ENCODE measurements at regions not wholly inside any gene's neighbourhood (a gene's known extent, or its start where the extent isn't known, plus 50 kb on each side); places are given as distances from the start of the nearest gene placed in this dataset.
A peak's percentile ranks its signal among the peaks of the same experiment; 100 is the strongest.
"Not testable (repeated sequence)": the region's sequence is repeated elsewhere in the genome, so short reads cannot be mapped to it uniquely, and the experiment has no call there.

DNA sequence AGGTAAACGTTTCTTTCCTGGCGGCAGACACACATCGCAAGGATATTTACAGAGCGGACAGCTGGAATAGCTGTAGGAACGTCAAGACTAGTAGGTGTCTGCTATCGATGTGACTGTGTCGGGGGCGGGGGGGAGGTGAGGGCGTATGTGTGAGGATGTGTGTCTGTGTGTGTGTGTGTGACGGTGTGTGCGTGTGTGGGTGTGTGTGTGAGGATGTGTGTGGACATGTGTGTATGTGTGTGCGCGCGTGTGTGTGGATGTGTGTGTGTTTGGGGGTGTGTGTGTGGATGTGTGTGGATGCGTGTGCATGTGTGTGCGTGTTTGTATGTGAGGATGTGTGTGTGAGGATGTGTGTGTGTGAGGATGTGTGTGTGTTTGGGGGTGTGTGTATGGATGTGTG is 55.4 kb downstream of the PNMA6F start:
- not testable (repeated sequence) for H3K4me3 Mint-ChIP-seq; H3K36me3 Mint-ChIP-seq (ENCODE audit: low read depth); DNase-seq; H3K27me3 Mint-ChIP-seq (ENCODE audit: low read depth, poor library complexity); H3K27ac Mint-ChIP-seq; H3K4me1 Mint-ChIP-seq; H3K9me3 Mint-ChIP-seq

DNA sequence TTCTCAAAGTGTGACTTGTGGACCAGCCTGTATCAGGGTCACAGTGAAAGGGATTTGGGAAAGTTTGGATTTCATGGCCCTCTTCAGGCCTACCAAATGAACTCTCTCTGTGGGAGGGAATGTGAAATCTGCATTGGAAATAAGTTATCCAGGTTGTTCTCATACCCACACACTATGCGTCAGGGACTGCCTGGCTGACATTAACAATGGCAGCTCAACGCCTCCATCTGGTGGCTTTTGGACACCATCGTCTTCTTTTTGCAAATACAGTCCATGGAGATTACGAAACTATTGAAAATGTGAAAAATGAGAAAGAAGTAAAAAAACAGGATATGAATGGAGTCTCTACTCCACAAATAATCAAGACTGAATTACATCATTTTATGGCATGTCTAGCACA is 61.1 kb downstream of the PNMA6F start:
- not testable (repeated sequence) for H3K36me3 Mint-ChIP-seq (ENCODE audit: low read depth); H3K9me3 Mint-ChIP-seq; H3K4me1 Mint-ChIP-seq; DNase-seq; H3K27ac Mint-ChIP-seq; H3K4me3 Mint-ChIP-seq; H3K27me3 Mint-ChIP-seq (ENCODE audit: low read depth, poor library complexity)

DNA sequence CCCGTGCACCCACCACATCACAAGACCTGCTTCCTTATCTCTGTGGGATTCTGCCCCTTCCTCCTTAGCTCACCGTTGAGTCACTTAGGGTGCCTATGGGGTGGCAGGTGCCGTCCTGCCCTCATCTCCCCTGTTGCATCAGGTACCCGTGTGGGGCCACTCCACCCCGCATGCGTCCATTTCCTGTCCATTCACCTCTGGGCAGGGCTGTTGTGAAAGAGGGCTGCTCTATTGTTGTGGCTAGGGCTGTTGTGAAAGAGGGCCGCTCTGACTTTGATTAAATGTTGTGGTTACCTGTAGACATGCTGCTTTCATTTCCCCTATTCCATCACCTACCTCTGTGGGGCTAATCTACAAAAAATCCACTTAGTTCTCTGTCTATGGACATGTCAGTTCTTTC is 68.3 kb downstream of the PNMA6F start:
- H3K4me1 Mint-ChIP-seq; DNase-seq; H3K36me3 Mint-ChIP-seq (ENCODE audit: low read depth); H3K4me3 Mint-ChIP-seq; H3K27ac Mint-ChIP-seq; H3K9me3 Mint-ChIP-seq; H3K27me3 Mint-ChIP-seq (ENCODE audit: low read depth, poor library complexity): not testable (repeated sequence)

DNA sequence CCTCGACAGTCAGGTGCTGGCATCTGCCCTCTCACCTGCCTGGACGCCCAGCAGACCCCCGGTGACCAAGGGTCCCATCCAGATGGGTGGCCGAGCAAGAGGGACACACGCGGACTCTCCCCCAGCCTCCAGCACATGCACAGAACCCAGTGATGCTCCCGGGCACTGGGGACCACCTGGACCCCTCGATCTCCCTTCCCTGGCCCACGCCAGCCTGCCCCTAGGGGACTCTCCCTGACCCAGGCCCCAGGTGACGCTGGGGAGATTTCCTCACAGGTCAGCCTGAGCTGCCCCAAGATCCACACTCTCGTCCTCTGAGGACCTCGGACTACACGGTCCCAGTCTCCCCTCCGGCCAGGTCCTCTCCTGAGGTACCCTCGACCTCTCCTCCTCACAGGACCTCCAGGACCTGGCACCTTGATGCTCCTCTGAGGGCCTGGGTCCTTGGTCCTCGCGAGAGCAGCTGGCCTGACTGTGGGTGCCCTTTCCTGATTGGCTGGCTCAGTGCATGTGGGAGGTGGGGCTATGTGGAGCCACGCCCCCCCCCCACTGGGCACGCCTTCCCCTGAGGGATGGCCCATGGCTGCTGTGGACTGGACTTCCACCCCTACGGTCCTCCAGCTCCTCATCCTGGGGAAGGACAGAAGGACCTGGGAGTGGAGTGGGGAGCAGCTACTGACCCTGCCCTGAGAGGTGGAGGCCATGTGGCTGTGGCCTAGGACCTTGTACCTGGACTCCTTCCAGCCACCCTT is 69.0 kb downstream of the PNMA6F start:
- H3K9me3 Mint-ChIP-seq; H3K27ac Mint-ChIP-seq; H3K4me1 Mint-ChIP-seq; H3K4me3 Mint-ChIP-seq; H3K27me3 Mint-ChIP-seq (ENCODE audit: low read depth, poor library complexity); H3K36me3 Mint-ChIP-seq (ENCODE audit: low read depth); DNase-seq: not testable (repeated sequence)

DNA sequence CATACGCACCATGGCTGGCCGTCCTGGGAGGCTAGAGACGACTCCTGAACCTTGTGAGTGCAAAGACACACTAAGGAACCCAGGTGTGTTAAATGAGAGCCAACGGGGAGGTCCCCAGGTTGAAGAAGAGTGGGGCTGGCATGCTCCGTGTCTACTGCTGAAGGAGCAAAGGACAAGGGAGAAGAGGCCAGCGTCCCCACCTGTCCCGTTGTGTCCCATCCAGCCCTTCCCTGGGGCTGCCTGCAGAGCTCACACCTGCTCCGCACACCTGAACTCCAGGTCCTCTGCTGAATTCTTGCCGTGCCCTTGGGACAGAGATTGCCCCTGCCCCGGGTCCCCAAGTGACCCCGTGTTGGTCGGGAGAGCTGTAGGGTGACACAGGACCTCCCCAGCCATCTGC is 69.6 kb downstream of the PNMA6F start:
- not testable (repeated sequence) for H3K4me1 Mint-ChIP-seq; H3K4me3 Mint-ChIP-seq; H3K9me3 Mint-ChIP-seq; H3K36me3 Mint-ChIP-seq (ENCODE audit: low read depth); H3K27me3 Mint-ChIP-seq (ENCODE audit: low read depth, poor library complexity); DNase-seq; H3K27ac Mint-ChIP-seq

DNA sequence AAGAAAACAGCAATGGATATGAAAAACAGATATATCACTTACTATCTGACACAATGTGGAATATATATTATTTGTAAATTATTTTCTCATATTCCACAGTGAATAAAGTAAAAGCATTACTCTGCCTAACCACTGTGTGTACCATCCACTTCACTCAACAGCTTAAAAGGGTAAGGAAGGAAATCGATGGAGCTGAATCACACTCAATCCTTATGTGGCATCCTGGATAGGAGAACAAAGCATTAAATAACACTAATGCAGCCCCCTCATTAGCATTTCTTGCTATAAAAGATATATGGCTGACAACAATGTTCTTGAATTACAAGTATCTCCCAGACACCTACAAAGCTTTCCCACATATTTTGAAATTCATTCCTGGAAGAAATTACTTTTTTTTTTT is 70.8 kb downstream of the PNMA6F start:
- H3K4me1 Mint-ChIP-seq; H3K9me3 Mint-ChIP-seq; H3K36me3 Mint-ChIP-seq (ENCODE audit: low read depth); DNase-seq; H3K4me3 Mint-ChIP-seq; H3K27me3 Mint-ChIP-seq (ENCODE audit: low read depth, poor library complexity); H3K27ac Mint-ChIP-seq: not testable (repeated sequence)

DNA sequence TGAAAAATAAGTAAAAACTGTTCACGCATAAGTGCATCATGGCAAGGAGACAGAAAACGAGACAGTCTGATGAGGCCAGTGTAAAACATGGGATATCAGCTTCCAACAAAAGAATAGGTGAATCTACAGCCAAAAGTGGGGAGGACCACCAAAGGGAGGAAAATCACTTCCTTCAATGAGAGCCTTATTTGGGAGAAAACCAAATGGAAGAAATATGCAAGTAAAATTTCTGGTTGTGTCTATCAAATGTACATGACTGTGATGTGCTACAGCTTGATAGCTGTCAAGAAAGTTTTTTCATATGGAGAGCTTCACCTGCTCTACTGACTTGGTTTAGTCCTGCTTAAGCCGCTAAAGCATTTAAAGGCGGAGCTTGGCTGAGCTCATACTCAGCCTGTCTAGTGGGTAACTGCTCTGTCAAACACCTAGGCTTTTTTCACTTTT is 66.2 kb downstream of the MAGEA1 start:
- peaks cover 14% of the 10 kb centered on the region for H3K4me1 Mint-ChIP-seq
- TF ChIP-seq, protein P1, sequence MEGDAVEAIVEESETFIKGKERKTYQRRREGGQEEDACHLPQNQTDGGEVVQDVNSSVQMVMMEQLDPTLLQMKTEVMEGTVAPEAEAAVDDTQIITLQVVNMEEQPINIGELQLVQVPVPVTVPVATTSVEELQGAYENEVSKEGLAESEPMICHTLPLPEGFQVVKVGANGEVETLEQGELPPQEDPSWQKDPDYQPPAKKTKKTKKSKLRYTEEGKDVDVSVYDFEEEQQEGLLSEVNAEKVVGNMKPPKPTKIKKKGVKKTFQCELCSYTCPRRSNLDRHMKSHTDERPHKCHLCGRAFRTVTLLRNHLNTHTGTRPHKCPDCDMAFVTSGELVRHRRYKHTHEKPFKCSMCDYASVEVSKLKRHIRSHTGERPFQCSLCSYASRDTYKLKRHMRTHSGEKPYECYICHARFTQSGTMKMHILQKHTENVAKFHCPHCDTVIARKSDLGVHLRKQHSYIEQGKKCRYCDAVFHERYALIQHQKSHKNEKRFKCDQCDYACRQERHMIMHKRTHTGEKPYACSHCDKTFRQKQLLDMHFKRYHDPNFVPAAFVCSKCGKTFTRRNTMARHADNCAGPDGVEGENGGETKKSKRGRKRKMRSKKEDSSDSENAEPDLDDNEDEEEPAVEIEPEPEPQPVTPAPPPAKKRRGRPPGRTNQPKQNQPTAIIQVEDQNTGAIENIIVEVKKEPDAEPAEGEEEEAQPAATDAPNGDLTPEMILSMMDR (IDR thresholded peaks at IDR 0.05): no peak
- peaks cover 8% of the 10 kb centered on the region for H3K27me3 Mint-ChIP-seq (ENCODE audit: low read depth, poor library complexity)
- DNase-seq: no peak
- peak overlapping the region; percentile 97 for H3K27ac Mint-ChIP-seq
- no peaks in the 10 kb centered on the region for H3K36me3 Mint-ChIP-seq (ENCODE audit: low read depth)
- H3K9me3 Mint-ChIP-seq: peaks cover 22% of the 10 kb centered on the region
- H3K4me3 Mint-ChIP-seq: peak overlapping the region; percentile 81

DNA sequence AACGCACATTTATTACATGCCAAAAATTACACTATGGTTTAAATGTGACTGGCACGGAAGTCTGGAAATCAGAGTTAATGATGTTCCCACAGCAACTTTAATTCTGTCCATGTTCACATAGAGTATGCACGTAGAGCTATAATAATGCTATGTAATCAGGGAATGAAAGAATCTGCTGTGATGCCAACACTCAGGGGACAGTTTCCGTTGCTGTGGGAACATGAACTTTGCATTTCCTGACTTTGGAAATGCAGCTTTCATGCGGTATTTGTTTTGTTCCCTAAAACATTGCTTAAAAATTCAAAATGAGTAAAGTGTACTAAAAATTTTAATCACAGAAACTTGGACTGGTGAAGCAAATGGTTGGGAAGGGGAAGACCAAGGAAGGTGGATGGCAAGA is 65.7 kb downstream of the MAGEA1 start:
- DNase-seq: no peak
- H3K27ac Mint-ChIP-seq: no peak overlapping the region
- TF ChIP-seq, protein P1 (IDR thresholded peaks at IDR 0.05): no peak
- peaks cover 14% of the 10 kb centered on the region for H3K4me1 Mint-ChIP-seq
- peak overlapping the region; percentile 81 for H3K4me3 Mint-ChIP-seq
- peaks cover 28% of the 10 kb centered on the region for H3K9me3 Mint-ChIP-seq
- H3K36me3 Mint-ChIP-seq (ENCODE audit: low read depth): no peaks in the 10 kb centered on the region
- H3K27me3 Mint-ChIP-seq (ENCODE audit: low read depth, poor library complexity): peaks cover 8% of the 10 kb centered on the region

DNA sequence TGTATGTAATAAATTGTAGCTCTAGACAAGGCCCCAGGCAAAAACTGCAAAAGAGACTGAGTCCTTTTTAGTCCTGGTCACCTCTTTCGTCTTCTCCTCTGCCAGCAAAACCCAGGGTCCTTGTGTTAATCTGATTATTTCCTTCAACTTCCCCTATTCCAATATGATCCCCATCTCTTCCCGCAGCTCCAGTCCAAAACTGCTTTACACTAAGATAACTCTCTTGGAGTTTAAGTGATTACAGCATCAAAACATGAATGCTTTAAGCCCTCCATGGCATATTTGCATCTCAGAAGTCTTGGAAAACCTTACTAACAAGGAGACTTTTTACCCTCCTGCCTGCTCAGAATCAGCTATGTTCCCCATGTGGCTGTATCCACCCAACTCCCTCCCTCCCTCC is 59.3 kb downstream of the MAGEA1 start:
- Mint-ChIP-seq H3K27me3 (ENCODE audit: low read depth, poor library complexity) (peaks cover 15% of the 10 kb centered on the region), H3K27ac (no peak overlapping the region), H3K36me3 (ENCODE audit: low read depth) (no peaks in the 10 kb centered on the region), H3K9me3 (peaks cover 23% of the 10 kb centered on the region), H3K4me1 (no peaks in the 10 kb centered on the region), H3K4me3 (no peak overlapping the region)
- TF ChIP-seq, protein P1 (IDR thresholded peaks at IDR 0.05): no peak
- no peak for DNase-seq
